ENCODE measurements at regions not wholly inside any gene's neighbourhood (a gene's known extent, or its start where the extent isn't known, plus 50 kb on each side); places are given as distances from the start of the nearest gene placed in this dataset.

- DNase-seq (ENCODE audit: low spot score) = no peak
Observed at GRCh38 chr10:44781131-44781530, 130.0 kb upstream of the TMEM72 start.

- no peak for DNase-seq (ENCODE audit: low spot score)
Observed at GRCh38 chr10:44786286-44786850, 124.8 kb upstream of the TMEM72 start.

- no peak for DNase-seq (ENCODE audit: low spot score)
Observed at GRCh38 chr10:44787480-44788075, 123.6 kb upstream of the TMEM72 start.

- DNase-seq (ENCODE audit: low spot score) = no peak
Observed at GRCh38 chr10:44788147-44789129, 122.7 kb upstream of the TMEM72 start.

- no peak for DNase-seq (ENCODE audit: low spot score)
Observed at GRCh38 chr10:44792119-44792775, 118.9 kb upstream of the TMEM72 start.

- DNase-seq (ENCODE audit: low spot score) = no peak
Observed at GRCh38 chr10:44799966-44800365, 111.2 kb upstream of the TMEM72 start.

- DNase-seq (ENCODE audit: low spot score) = no peak
Observed at GRCh38 chr10:44801383-44802327, 109.5 kb upstream of the TMEM72 start.

- DNase-seq (ENCODE audit: low spot score) = no peak
Observed at GRCh38 chr10:44803862-44804261, 107.3 kb upstream of the TMEM72 start.

- DNase-seq (ENCODE audit: low spot score) = no peak
Observed at GRCh38 chr10:44804661-44805060, 106.5 kb upstream of the TMEM72 start.

GRCh38 chr10:44805466-44806210, 105.5 kb upstream of the TMEM72 start:
- no peak for DNase-seq (ENCODE audit: low spot score)

- no peak for DNase-seq (ENCODE audit: low spot score)
Observed at GRCh38 chr10:44806950-44807349, 104.2 kb upstream of the TMEM72 start.

- DNase-seq (ENCODE audit: low spot score) = no peak
Observed at GRCh38 chr10:44807451-44807850, 103.7 kb upstream of the TMEM72 start.

- DNase-seq (ENCODE audit: low spot score) = no peak
Observed at GRCh38 chr10:44809647-44810046, 101.5 kb upstream of the TMEM72 start.

GRCh38 chr10:44811072-44811471, 100.1 kb upstream of the TMEM72 start:
- no peak for DNase-seq (ENCODE audit: low spot score)

GRCh38 chr10:44813201-44813600, 97.9 kb upstream of the TMEM72 start:
- no peak for DNase-seq (ENCODE audit: low spot score)

- no peak for DNase-seq (ENCODE audit: low spot score)
Observed at GRCh38 chr10:44814929-44815328, 96.2 kb upstream of the TMEM72 start.

- no peak for DNase-seq (ENCODE audit: low spot score)
Observed at GRCh38 chr10:44818041-44818649, 93.0 kb upstream of the TMEM72 start.

- DNase-seq (ENCODE audit: low spot score) = no peak
Observed at GRCh38 chr10:44818701-44819127, 92.4 kb upstream of the TMEM72 start.

- DNase-seq (ENCODE audit: low spot score) = no peak
Observed at GRCh38 chr10:44820094-44820493, 91.0 kb upstream of the TMEM72 start.

- DNase-seq (ENCODE audit: low spot score) = no peak
Observed at GRCh38 chr10:44821290-44821689, 89.8 kb upstream of the TMEM72 start.

Data from germinal center (tissue), 1 donor.